Kidney glomerular epithelial cell (primary cell): ENCODE measurements at regions not wholly inside any gene's neighbourhood (a gene's known extent, or its start where the extent isn't known, plus 50 kb on each side); places are given as distances from the start of the nearest gene placed in this dataset.

Source experiments
- DNase-seq: peaks from one replicate; lab custom pipeline; 2025; lab: John Stamatoyannopoulos, UW

DNA sequence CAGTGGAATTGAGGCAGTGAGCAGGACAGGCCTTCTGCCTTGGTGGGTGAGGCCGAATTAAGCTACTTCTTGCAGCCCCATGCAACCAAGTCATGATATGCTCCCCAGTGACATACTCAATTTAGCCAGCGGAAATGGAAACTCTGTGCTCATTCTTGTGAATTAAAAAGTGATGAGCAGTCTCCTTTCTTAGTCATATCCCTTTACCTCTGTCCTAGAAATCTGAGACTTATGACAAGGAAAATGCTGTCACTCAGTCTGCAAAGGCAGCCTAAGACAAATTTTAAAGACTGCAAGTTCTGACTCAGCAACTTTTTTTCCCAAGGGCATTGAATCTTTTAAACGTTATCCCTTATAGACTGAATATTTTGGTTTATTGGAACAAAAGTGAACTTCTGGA, 218.2 kb downstream of the SH3BP4 start:
- no peak for DNase-seq

DNA sequence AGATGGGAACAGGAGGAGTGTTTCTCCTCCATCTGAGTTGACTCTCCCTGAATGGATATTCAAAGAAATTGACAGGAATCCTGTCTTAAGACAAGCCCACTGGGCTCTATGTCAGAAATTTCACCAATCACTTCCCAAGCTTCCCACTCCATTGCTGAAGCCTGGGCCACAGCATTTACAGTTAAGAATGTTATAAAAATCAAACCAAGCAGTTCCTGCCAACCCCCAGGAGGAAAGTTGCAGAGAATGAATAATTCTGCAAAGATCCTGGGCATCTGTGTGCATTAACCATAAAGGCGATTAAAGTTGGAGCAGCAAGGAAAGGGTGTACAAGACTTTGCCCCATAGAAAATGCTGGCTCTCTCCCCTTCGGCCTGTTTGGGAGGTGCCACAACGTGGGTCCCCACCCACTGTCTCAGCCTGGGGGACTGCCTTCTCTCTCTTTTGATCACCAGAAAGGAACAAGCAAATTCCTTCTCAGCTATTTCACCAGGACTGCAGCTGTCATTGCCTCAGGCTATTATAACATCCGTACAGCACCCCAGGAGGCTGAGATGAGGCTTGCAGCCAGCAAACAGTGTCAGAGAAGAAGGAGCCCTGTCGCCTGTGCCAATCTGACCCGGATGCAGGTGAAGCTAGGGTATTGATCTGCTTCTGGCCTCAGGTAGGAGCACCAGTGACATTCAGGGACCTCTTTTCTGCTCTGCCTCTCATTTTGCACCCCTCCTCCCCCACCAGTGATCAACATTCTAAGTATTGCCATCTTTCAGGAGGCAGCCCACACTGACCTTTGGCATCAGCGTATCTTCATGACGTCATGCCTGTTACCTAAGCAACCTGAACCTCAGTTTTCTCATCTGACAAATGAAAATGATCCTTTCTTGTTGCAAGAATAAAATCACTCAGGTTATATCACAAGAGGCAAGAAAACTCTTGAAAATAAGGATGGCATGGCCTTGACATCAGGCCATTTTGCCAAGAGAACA, 219.0 kb downstream of the SH3BP4 start:
- DNase-seq, result peak; percentile 56

DNA sequence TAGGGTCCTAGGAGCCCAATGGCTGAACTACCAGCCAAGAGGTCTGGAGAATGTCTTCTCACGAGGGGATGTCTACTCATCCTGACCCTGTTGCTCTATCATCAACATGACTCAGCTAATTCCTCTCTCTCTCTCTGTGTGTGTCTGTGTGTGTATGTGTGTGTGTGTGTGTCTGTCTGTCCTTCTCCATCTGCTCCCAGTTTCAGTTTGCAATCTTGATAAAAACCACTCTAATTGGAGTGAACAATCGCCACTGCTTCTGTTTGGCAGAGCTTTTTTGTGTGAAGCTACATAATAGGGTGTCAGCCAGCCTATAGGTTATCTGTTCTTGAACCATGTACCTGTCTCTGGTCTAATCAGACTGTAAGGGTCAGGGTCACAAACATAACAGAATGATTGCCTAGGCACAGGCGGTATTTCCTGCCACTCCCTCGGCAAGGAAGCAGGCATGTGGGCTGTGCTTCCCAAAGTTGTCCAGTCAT, 219.8 kb downstream of the SH3BP4 start:
- DNase-seq, result peak; percentile 36

DNA sequence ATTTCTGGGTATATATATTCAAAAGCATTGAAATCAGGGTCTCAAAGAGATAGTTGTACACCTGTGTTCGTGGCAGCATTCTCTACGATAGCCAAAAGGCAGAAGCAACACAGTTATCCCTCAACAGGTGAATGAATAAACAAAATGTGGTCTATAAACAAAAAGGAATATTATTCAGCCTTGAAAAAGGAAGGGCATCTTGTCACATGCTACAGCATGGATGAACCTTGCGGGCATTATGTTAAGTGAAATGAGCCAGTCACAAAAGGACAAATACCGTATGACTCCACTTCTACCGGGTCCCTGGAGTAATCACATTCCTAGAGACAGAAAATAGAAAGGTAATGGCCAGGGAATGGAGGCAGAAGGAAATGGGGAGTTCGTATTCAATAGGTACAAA, 228.8 kb downstream of the SH3BP4 start:
- DNase-seq, result no peak

DNA sequence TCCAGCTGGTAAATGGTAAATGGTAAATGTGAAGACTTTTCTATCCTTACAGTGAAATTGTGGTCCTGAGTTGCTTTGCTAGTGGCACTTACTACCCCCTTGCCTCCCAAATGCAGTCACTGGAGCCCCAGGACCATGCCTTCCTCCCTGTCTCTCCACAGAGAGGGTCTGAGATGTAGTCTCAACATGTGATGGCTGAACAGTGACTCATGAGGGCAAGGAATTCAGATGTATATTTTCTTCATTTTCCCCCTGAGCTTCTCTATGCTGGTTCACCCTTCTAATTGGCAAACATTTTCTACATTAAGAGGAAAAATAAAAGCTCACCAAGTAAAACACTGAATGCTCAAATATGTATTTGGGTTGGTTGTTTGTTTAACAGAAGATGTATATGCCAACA, 232.0 kb downstream of the SH3BP4 start:
- no peak for DNase-seq

DNA sequence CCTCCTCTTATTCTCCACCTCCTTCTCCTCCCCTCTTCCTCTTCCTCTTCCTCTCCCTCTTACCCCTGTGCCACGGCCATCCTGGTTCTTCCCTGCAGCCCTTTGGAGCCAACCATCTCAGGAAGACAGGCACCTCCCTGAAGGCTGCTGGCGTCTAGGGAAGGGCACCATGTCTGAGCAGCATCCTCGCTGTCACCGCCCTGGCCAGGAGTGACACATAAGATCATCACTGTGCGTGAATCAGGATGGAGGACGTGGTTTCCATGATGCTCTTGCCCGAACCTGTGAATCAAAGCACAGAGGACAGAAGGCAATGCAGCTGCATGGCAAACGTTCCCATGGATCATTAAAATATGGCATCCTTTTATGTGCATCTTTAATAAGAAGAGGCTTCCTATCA, 236.0 kb downstream of the SH3BP4 start:
- DNase-seq, result no peak

DNA sequence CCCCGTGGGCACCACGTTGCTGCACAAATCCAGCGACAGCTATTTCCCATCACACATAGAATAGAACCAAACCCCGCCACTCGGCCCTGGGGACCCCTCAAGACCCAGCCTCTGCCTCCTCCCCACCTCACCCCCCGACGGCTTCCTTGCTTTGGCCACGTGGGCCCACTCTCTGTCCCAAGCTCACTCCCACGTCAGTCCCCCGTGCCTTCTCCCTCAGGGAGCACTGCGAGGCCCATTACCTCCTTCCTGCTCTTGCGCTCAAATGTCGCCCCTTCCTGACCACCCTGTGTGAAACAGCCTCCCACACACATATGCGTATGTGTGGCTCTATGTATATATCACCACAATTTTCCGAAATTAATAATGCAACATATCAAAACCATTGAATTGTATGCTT, 239.7 kb downstream of the SH3BP4 start:
- no peak for DNase-seq

DNA sequence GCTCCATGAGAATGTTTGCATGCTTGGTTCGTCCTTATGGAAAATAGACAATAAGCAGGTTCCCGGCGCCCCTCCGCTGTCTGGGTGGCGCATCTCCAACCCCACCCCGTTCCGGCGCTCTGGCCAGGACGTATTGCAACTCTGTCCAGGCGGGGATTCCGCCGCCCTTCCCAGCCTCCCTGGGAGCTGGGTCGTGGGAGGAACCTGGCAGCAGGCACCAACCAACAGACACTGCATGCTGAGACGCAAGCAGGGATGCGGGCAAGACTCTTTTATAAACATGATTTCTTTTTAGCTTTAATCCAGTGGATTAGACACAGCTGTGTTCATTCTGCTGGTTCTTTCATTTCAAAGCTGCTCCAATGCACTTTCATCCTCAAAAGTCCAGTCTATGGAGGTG, 240.2 kb downstream of the SH3BP4 start:
- DNase-seq, result no peak

DNA sequence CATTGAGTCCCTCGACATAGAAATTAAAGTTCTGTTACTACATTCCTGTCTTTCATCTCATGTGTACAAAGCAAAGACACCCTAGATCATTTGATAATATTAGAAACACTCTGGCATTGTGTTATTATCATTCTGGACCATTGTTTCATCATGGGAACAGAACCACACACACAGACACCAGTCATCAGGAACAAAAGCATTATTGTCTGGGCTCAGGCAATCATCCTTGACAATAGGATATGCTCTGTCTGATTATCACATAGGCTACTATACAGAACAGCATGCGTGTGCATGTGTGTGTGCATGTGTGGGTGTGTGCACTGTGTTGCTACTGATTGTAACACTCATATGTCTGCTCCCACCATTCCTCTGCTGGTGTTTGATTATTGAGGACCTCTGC, 242.5 kb downstream of the SH3BP4 start:
- DNase-seq, result peak; percentile 7

DNA sequence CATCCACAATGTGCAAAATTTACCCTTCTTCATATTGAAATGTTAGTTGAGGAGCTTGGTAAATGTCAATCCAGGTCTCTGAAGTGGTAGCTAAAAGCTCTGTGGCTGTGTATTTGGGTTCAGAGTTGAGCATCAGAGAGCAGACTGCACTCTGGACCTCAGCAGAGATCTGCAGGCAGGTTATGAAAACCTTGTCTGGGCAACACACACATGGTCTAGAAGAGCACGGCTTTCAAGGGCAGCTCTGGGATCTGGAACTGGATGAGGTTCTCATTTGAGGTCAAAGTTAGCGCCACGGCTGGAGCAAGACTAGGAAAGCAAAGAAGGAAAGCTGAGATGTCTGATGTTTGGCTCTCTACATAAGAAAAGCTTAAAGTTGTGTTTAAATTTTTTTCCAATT, 243.0 kb downstream of the SH3BP4 start:
- DNase-seq, result no peak

DNA sequence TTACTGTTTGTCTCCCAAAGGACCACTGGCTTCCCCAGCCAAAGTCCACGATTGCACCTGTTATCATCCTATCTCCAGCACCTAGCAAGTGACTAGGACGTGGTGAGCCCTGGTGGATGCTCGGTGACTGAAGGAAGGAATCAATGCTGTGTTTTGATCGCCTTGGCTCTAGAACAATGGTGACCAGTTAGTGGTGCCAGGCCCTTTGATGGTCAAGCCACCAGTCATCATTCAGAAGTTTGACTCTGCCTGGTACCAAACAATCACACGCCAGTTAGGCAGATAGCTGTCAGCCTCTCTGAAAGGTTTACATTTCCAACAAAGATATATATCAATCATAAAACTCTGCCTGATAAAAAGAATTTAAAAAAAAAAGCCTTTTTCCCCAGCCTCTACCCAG, 244.1 kb downstream of the SH3BP4 start:
- DNase-seq, result no peak

DNA sequence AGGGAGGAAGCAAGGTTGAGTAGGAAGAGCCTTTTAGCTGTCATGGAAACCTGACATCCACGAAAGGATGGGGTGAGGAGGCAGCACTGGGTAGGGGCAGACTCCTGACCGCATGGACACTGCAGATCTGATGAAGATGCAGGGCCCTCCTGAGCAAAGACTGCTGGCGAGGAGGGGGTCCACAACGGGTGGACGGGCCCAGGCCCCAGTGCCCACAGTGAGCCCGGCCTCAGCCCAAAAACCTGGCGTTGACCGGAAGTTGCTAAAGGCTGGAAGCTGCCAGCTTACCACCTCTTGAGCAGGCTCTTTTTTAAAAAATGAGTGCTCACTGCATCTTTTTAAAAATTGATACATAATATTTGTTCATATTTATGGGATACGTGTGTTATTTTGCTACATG, 247.3 kb downstream of the SH3BP4 start:
- no peak for DNase-seq

DNA sequence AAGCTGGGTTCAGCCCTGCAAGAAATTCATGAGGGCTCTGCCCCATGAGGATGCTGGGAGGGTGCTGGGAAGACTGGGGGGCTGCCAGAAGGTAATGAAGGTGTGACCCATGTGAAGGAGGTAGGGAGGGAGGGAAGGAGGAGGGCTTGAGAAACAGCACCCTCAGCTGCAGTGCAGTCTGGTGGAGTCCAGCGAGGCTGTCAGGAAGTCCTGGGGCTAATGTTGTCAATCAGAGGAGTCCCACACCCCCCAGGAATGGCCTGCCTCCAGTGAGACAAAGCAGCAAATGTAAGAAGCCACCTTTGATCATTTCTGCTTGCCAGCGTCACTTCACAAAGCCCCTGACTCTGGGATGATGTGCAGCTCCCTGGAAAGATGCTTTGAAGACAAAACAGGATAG, 248.4 kb downstream of the SH3BP4 start:
- DNase-seq, result no peak

DNA sequence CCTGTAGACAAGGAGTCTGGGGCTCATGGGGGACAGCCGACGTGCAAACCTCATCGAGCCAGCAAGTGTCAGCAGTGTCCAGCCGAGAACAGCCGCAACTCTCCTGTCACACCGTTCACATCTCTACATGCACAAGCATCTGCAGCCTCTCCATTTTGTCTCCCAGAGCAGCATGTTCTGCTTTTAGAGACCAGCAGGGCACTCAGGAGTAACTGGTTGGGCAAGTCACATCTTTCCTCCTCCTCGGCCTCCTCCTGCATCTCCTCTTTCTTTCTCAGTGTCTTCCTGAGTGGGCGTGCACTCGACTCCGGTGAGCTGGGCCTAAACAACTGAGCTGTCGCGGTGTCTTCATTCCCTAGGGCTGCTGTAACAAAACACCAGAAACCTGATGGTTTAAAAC, 249.9 kb downstream of the SH3BP4 start:
- DNase-seq, result no peak

DNA sequence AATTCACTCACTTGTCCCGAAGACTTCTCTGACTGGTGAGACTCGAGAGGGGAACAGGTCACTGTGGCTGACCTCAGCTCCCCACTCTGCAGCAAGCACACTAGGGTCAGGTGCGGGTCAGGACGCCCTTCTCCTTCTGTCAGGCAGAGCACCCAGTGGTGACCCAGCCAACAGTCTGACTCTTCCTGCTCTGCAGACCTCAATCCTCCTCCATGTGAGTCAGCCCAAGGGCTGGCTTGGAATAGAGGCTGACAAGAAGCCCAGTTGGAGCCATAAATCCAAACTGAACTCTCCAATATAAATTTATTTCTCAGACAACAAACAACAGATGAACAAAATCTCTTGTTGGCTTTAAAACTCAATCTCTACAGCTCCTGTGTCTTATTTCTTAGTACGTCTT, 253.1 kb downstream of the SH3BP4 start:
- peak; percentile 13 for DNase-seq

DNA sequence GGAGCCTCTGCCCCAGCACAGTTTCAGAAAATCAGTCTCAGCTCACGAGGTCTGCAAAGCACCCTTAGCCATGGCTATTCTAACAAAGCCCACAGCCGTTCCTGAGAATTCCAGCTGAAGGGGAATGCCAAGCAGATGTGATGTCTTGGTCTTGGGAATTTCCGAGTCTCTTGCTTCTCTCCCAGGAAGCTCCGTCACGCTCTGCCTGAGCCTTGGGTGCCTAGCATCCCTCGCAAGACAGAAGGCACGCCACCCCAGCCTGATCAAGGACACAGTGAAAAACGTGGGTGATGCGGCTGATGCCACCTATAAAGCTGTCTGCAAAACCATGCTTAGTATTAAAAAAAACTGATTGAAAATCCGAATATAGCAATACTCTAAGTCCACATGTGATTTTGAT, 254.6 kb downstream of the SH3BP4 start:
- peak; percentile 42 for DNase-seq

DNA sequence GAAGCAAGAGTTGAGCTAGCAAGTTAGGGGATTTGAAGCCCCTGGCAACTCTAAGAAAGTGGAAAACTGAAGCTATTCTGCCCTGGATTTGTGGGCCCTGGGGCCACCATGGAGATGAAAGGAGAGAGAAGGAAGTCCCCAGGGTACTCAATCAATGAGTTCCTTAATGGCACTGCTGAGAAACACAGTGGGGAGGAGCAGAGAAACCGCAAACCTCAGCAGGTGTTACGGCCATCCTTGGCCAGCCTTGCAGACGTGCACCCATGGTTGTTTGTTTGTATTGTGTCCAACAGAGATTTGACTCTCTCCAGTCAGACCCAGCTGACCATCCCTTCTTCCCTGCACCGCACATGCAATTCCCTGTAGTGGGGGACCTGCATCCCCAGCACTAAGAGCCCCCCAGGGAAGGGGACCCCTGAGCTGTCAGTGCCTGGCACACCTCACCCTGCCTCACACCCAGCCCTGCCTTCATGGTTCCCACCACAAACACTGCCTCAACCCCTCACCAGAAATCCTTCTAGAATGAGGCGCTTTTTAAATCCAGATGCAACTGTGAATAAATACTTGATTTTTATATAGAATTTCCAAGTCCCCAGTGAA, 255.3 kb downstream of the SH3BP4 start:
- DNase-seq, result no peak

DNA sequence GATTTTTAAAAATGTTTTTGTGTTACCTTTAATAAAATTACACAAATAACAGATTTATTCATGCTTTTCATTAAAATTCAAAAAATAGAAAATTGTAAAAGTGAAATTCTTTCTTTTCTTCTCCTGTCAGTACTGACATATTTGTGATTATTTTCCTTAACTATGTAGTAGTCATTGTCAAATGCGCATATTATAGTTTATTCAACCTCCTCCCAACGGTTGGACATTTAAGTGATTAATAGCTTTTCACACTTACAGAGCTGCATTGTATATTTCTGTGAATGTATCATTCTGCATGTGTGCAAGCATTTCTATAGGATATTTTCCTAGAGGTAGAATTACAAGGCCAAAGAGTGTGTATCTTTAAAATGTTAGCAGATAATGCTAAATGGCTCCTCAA, 259.2 kb downstream of the SH3BP4 start:
- no peak for DNase-seq

DNA sequence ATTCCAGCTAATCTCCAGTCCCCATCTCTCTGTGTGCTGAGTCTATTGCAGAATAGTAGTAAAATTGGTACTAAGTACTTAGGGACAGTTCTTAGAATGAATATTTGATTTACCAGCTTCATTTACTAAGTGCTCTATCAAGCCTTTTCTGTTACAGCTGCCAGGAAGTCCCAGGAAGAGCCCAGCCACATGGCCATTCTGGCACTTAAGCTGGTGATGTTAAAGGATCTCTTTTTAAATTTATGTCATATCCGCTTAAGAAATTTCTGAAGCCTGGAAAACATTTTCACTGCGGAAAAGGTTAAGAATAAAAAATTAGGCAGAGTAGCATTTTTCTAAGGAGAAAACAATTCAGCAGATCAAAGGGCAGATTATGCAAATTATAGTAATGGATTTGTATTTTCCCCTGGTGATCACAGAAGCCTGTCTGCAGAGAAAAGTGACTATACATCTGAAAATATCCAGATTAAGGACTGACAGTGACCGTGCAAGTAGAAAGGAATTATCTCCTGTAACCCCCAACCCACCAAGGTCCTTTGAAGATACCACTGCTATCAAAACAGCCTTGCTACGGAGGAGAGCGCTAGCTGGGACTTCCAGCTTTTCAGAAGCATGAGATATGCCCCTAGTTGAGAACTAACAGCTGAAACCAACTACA, 260.8 kb downstream of the SH3BP4 start:
- DNase-seq, result no peak

DNA sequence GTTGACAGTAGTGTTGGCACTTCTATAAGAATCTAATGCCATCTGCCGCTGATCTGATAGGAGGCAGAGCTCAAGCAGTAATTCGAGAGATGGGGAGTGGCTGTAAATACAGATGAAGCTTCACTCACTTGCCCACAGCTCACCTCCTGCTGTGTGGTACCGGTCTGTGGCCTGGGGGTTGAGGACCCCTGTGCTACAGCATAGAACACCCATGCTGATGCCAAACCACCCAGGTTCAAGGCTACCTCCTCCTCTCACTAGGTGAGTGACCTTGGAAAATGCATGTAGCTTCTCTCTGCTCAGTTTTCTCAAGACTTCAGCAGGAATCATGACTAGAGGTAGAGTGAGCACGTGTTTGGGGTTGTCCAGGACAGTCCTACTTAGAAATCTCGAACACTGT, 263.4 kb downstream of the SH3BP4 start:
- no peak for DNase-seq

DNA sequence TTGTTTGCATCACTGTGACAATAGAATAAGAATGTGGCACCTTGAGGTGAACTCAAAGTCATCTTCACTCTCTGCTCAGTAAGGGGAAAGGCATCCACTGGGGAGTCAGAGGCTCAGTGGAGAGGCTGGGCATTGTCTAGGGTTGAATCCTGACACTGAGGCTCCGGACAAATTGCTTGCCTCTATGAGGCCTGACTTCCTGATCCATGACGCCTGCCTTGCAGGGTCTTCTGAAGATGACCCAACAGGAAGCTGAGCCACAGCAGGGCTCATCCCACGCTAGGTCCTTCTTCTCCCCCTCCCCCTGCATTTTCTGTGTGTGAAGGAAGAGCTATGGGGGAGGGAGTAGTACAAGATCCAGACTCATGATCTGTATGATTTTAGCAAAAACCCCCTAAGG, 265.1 kb downstream of the SH3BP4 start:
- peak; percentile 41 for DNase-seq

DNA sequence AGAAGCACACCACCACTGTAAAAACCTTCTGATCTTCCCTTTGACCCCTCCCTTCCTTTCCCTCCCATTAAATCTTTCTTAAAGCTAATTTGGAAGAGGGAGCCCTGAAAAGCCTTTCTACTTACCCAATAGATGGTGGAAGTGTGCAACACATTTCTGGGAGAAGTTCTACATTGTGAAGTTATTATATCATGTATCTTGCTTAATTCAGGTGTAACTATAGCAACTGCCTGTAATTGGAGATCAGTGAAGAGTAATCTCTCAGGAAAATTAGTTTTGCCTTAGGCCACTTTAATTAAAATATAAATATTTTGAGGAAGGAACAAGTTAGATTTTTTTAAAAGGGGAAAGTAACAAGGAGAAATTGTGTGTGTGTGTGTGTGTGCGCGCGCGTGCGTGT, 266.0 kb downstream of the SH3BP4 start:
- no peak for DNase-seq

DNA sequence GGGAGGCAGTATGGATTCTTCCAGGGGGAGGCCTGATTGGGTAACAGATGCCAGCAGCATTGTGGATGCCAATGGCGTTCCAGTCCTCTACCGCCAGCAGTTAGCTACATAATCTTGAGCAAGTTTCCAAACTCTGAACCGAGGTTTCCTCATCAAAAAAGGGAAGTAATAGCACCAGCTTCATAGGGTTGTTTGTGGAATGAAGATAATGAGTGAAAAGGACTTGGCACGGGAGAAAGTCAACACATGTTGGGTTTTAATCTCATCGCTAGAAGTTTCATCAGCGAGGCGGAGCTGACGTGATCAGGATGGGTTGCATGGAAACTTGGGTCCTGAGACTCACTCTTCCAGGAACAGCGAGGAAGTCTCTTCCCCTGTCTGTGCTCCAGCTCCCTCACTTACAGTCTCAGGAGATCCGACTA, 266.7 kb downstream of the SH3BP4 start:
- no peak for DNase-seq
